Activated CD8-positive, alpha-beta memory T cell treated with anti-CD3 and anti-CD28 coated beads, Interleukin-2, amount 10 ng/mL, durations not matched to agents 7 days and 5 days (primary cell): ENCODE measurements at regions not wholly inside any gene's neighbourhood (a gene's known extent, or its start where the extent isn't known, plus 50 kb on each side); places are given as distances from the start of the nearest gene placed in this dataset.

ENCODE experiments used
- ATAC-seq: fragments of 150-1000 bp; cut with Tn5 transposase; one replicate; pipeline ENCODE4 v1.10.0; 2021; ENCODE audit warnings: moderate library complexity
- CTCF ChIA-PET: fragments of 350-600 bp; sonication (Branson Sonifier 250); formaldehyde crosslinking; loops from one replicate; lab custom pipeline; 2021; ENCODE audit warnings: antibody characterized with exemption; lab: Charles Lee
- DNase-seq: peaks from one replicate; pipeline ENCODE4 v3.0.0-alpha.2; 2020
- H3K27ac Mint-ChIP-seq: one replicate; pipeline ENCODE4 v1.8.0; 2021; ENCODE audit warnings: mild to moderate bottlenecking, mixed read lengths
- H3K27me3 Mint-ChIP-seq: one replicate; pipeline ENCODE4 v1.8.0; 2021; ENCODE audit warnings: mixed read lengths
- H3K36me3 Mint-ChIP-seq: one replicate; pipeline ENCODE4 v1.8.0; 2021; ENCODE audit warnings: mild to moderate bottlenecking, mixed read lengths
- H3K4me1 Mint-ChIP-seq: one replicate; pipeline ENCODE4 v1.8.0; 2021; ENCODE audit warnings: mixed read lengths
- H3K4me3 Mint-ChIP-seq: one replicate; pipeline ENCODE4 v1.8.0; 2021; ENCODE audit warnings: mild to moderate bottlenecking, moderate library complexity, mixed read lengths
- H3K9me3 Mint-ChIP-seq: one replicate; pipeline ENCODE4 v1.8.0; 2022; ENCODE audit warnings: low read depth, mixed read lengths

DNA sequence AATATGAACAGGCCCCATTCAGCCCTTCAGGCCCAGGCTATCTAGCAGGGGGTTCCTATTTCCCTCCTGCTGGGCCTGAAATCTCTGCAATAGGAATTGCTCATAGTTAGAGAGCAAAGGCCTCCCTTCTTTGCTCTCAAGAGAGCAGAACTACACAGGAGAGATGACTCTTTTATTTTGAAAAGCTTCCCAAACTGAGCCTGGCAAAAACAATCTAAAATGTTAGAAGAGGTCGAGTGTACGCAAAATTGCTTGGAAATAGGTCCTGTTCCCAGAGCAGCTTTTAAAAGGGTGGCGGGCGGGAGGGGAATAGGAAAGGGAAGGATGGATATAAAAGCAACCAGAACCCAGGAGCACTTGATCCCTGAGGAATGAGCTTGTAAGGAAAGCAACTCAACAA is 68.4 kb upstream of the APCDD1 start:
- DNase-seq (no peak), ATAC-seq (no peak)
- CTCF ChIA-PET: no interaction called here
- no peak overlapping the region for H3K27ac Mint-ChIP-seq
- H3K4me1 Mint-ChIP-seq: no peaks in the 10 kb centered on the region
- H3K9me3 Mint-ChIP-seq: no peaks in the 10 kb centered on the region
- peaks cover 31% of the 10 kb centered on the region for H3K27me3 Mint-ChIP-seq
- H3K36me3 Mint-ChIP-seq: no peaks in the 10 kb centered on the region
- no peak overlapping the region for H3K4me3 Mint-ChIP-seq

DNA sequence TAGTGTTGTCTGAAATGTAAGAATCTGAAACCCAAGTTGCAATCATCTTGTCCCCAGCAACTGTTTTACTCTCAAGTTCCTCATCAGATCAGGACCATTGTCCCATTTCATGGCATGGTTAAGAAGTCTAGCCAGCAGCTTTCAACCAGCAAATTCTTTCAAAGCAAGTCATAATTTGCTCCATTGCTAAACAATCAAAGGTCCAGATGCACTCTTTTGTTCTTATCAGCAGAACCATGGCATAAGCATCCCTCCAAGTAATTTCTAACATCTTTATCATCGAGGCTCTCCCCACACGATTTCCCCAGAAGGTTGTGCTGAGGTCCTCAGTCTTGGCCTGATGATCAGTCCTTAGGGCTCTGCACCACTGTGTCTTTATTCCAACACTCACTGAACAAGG is 67.5 kb upstream of the APCDD1 start:
- H3K9me3 Mint-ChIP-seq: no peaks in the 10 kb centered on the region
- DNase-seq: no peak
- CTCF ChIA-PET: no interaction called here

DNA sequence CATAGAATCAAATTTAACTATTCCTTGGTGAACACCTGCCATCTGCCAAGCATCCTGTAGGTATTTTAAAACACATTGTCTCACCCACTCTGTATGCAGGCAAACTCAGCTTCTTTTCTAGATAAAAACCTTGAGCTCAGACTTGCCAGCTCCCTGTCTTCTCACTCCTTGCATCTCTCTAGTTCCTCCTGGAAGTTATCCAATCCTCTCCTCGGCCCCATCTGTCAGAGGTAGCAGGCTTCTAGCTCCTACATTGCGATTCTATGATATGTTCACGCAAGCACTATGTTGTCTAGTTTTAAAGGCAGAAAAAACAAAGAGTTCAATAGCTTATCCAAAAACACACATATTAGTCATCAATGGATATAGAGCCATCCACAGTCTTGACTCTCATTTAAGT is 67.0 kb upstream of the APCDD1 start:
- no peaks in the 10 kb centered on the region for H3K36me3 Mint-ChIP-seq
- ATAC-seq (no peak), DNase-seq (no peak)
- peaks cover 37% of the 10 kb centered on the region for H3K27me3 Mint-ChIP-seq
- H3K4me3 Mint-ChIP-seq: no peak overlapping the region
- no peak overlapping the region for H3K27ac Mint-ChIP-seq
- peaks cover 11% of the 10 kb centered on the region for H3K4me1 Mint-ChIP-seq
- no peaks in the 10 kb centered on the region for H3K9me3 Mint-ChIP-seq
- CTCF ChIA-PET: no interaction called here

More for the DNA sequence above, 67.5 kb upstream of the APCDD1 start:
- Mint-ChIP-seq H3K27me3 (peaks cover 36% of the 10 kb centered on the region), H3K4me3 (no peak overlapping the region), H3K27ac (no peak overlapping the region), H3K36me3 (no peaks in the 10 kb centered on the region), H3K4me1 (peaks cover 9% of the 10 kb centered on the region)
- no peak for ATAC-seq

DNA sequence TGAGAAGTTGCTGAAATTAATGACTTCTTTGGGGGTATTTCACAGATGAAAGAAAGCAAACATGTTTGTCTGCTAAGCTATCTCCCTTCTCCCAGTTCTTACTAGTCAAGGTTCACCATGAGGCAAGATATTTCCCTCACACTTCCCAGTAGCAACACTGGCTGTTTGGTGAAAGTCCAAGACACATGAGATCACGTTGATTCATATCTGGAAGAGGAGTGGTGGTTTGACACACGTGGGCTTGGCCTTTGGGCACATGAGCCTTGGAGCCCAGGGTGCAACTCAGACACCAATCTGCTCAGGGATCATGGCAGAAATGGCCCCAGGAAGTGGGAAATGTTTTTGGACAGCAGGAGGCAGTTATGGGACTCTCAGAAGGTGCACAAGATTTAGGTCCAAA is 66.1 kb upstream of the APCDD1 start:
- no peak for ATAC-seq
- Mint-ChIP-seq H3K4me1 (peaks cover 11% of the 10 kb centered on the region), H3K9me3 (no peaks in the 10 kb centered on the region), H3K27me3 (peaks cover 44% of the 10 kb centered on the region), H3K27ac (no peak overlapping the region), H3K36me3 (no peaks in the 10 kb centered on the region), H3K4me3 (no peak overlapping the region)
- no peak for DNase-seq
- CTCF ChIA-PET: no interaction called here

DNA sequence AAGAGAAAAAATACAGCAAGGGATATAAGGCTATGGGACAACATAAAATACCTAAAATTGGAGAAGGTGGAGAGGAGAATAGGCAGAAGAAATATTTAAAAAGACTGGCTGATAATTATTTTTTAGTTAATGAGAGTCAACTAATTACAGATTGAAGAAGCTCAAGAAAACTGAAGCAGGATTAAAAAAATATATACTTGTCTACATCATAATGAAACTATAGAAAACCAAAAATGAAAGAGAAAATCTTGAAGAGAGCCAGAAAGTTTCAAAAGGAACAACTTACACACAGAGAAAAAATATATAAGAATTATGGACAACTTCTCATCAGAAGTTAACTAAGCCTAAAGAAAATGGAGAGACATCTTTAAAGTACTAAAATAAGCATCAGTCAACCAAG is 62.9 kb upstream of the APCDD1 start:
- Mint-ChIP-seq H3K27me3 (peaks cover 57% of the 10 kb centered on the region), H3K4me3 (peak overlapping the region; percentile 61), H3K36me3 (no peaks in the 10 kb centered on the region), H3K4me1 (peaks cover 11% of the 10 kb centered on the region), H3K27ac (peak overlapping the region; percentile 71), H3K9me3 (no peaks in the 10 kb centered on the region)
- DNase-seq (no peak), ATAC-seq (peak; percentile 45)
- CTCF ChIA-PET: no interaction called here

DNA sequence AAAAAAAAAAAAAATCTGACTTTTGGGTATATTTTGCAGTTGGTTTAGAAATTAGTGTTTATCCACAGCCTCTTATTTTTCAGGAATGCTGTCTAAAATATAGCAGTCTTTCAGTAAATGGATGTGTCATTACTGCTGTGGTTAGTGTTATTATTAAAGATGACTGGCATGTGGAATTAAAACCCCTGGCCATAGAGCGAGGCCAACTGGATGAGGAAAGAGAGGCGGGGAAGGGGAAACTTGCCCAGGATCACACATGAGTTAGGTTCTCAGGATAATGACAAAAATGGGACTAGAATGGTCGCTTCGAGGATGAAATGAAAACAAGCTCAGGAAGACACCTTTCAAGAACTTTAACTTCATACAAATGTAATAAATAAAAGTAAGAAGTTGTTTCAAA is 57.4 kb upstream of the APCDD1 start:
- ATAC-seq: no peak
- CTCF ChIA-PET: no interaction called here
- Mint-ChIP-seq H3K4me1 (peaks cover 2% of the 10 kb centered on the region), H3K4me3 (no peak overlapping the region), H3K27ac (no peak overlapping the region), H3K36me3 (no peaks in the 10 kb centered on the region), H3K9me3 (no peaks in the 10 kb centered on the region), H3K27me3 (peaks cover 39% of the 10 kb centered on the region)
- no peak for DNase-seq

DNA sequence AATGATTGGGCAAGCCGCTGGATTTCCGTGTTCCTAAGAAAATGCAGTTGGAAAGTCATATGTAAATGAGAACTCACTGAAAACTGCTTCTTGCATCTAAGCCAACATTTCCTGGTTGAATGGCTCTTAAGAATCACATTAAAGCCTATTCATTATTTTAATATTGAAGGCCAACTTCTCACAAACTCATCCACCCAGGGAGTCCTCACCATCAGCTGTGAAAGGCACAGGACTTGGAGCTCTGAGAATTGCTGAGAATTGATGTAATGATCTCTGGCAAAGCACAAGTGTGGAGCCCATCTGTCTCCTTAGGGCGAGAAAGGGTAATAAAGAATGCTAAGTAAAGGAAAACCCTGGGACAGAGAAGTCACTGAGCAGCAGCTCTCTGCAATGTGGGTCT is 55.9 kb upstream of the APCDD1 start:
- no peak for ATAC-seq
- no peak overlapping the region for H3K27ac Mint-ChIP-seq
- CTCF ChIA-PET: no interaction called here
- no peaks in the 10 kb centered on the region for H3K9me3 Mint-ChIP-seq
- H3K36me3 Mint-ChIP-seq: no peaks in the 10 kb centered on the region
- peaks cover 26% of the 10 kb centered on the region for H3K27me3 Mint-ChIP-seq
- no peaks in the 10 kb centered on the region for H3K4me1 Mint-ChIP-seq
- no peak overlapping the region for H3K4me3 Mint-ChIP-seq
- no peak for DNase-seq

DNA sequence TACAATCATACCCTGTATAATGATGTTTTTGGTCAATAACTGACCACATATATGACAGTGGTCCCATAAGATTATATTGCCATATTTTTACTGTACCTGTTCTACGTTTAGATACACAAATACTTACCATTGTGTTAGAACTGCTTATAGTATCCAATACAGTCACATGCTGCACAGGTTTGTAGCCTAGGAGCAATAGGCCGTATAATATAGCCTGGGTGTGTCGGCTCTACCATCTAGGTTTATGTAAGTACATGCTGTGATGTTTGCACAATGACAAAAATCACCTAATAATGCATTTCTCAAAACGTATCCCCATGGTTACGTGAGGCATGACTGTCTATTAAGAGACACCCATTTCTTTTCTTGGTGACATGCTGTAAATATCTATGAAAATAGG is 55.0 kb upstream of the APCDD1 start:
- ATAC-seq: no peak
- CTCF ChIA-PET: no interaction called here
- Mint-ChIP-seq H3K27me3 (peaks cover 26% of the 10 kb centered on the region), H3K36me3 (no peaks in the 10 kb centered on the region), H3K4me1 (no peaks in the 10 kb centered on the region), H3K27ac (no peak overlapping the region), H3K4me3 (no peak overlapping the region), H3K9me3 (no peaks in the 10 kb centered on the region)
- DNase-seq: no peak

DNA sequence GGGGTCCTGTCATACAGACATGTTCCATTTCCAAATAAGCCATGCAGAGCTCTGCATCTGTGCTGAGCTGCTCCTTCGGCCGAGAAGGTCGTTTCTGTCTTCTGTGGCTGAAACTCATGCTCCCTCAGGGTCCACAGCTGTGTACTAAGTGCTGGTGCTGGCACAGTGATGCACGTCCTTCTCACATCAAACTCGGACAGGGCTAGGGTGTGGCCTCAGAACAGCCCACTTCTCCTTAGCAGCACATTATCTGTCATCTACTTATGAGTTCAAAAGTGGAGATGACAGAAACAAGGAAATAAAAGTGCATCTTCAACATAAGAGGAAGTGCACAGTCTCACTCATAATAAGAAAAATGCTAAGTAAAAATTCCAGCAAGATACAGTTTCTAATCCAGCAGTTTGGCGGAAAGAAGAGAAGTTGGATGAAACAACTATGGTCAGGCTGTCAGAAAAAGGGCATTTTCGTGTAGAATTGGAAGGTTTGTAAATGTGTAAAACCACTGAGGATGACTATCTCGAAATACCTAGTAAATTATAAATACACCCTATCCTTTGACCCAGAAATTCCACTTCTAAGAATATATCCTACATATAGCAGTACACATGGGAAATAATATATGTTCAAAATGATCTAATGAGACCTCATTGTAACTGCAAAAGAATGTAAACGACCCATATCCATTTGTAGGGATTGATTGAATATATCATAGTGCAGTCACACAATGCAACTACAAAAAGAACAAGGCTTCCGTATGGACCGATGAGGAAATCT is 53.7 kb upstream of the APCDD1 start:
- CTCF ChIA-PET: no interaction called here
- H3K9me3 Mint-ChIP-seq: no peaks in the 10 kb centered on the region

DNA sequence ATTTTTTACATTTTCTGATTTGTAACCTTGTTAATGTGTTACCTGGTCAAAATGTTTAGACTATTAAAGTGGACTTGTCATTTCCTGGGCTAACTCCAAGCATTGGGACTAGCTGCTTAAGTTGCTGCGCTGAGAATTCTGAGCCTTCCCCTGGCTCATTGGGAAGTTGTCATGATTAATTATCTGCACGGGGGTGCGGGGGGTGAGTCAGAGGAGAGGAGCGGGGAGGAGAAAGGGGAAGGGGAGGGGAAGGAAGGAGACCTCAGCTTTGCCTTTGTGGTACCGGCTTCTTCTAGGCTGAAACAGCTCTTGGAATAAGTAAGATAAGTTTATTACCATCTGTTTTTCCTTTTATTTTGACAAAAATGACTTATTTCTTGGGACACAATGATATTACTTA is 52.9 kb upstream of the APCDD1 start:
- Mint-ChIP-seq H3K27ac (no peak overlapping the region), H3K4me1 (no peaks in the 10 kb centered on the region), H3K4me3 (no peak overlapping the region), H3K27me3 (peaks cover 14% of the 10 kb centered on the region), H3K9me3 (no peaks in the 10 kb centered on the region), H3K36me3 (no peaks in the 10 kb centered on the region)
- ATAC-seq: no peak
- DNase-seq: no peak
- CTCF ChIA-PET: no interaction called here

More for the DNA sequence above, 53.7 kb upstream of the APCDD1 start:
- no peak overlapping the region for H3K4me3 Mint-ChIP-seq
- no peak overlapping the region for H3K27ac Mint-ChIP-seq
- no peaks in the 10 kb centered on the region for H3K36me3 Mint-ChIP-seq
- ATAC-seq: no peak
- H3K27me3 Mint-ChIP-seq: peaks cover 15% of the 10 kb centered on the region
- no peaks in the 10 kb centered on the region for H3K4me1 Mint-ChIP-seq
- no peak for DNase-seq

DNA sequence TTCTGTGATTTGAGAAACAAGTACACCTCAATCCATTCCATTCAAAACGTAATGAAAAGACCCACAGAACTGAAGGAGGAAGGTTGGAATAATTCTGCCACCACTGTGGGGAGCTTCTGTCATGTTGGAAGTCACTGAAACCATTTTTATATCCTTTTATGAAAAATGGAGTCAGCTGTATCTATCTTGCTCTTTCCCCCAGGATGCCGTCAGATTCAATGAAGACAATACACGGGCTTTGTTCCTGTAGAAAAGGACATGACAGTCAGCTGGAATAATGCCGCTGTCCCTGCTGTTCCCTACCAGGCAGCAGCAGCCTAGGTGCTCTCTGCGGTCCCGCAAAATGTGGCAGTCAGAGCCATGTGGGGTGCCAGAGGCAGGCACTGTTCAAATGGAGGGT is 52.5 kb upstream of the APCDD1 start:
- peaks cover 14% of the 10 kb centered on the region for H3K27me3 Mint-ChIP-seq
- no peak for DNase-seq
- ATAC-seq: no peak
- H3K4me3 Mint-ChIP-seq: no peak overlapping the region
- no peaks in the 10 kb centered on the region for H3K36me3 Mint-ChIP-seq
- CTCF ChIA-PET: no interaction called here
- H3K27ac Mint-ChIP-seq: no peak overlapping the region
- H3K9me3 Mint-ChIP-seq: no peaks in the 10 kb centered on the region
- H3K4me1 Mint-ChIP-seq: no peaks in the 10 kb centered on the region

DNA sequence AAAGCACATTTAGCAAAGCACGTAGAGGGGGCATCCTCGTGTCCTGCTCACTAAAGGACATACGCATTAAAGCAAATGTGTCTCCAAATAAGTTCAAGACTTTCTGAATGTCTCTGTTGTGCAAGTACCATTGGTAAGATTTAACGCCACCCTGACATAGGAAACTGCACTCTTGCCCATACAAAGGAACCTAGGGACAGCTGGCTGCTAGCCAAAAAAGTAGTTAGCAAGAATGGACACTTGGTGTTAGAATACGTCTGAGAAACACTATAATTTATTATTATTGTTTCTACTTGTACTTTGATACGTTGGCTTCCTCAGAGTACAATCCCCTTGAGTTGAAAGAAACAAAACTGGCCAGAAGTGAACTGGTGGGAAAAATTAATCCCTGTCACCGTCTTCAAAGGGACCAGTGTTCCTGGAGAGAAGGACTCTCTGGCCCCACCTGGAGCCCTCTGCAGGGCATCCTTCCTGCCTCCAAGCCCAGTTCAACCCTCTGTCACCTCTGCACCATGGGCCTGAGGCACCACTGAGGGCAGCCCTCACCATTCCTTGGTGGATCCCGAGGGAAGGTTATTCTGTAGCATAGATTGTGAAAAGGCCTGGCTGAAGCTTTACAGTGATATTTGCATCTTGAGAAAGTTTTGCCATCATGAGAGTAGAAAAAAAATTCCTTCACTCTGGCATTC is 51.4 kb upstream of the APCDD1 start:
- Mint-ChIP-seq H3K4me3 (no peak overlapping the region), H3K27ac (no peak overlapping the region), H3K9me3 (no peaks in the 10 kb centered on the region), H3K27me3 (peaks cover 11% of the 10 kb centered on the region), H3K36me3 (no peaks in the 10 kb centered on the region), H3K4me1 (no peaks in the 10 kb centered on the region)
- CTCF ChIA-PET: no interaction called here
- no peak for DNase-seq
- no peak for ATAC-seq

DNA sequence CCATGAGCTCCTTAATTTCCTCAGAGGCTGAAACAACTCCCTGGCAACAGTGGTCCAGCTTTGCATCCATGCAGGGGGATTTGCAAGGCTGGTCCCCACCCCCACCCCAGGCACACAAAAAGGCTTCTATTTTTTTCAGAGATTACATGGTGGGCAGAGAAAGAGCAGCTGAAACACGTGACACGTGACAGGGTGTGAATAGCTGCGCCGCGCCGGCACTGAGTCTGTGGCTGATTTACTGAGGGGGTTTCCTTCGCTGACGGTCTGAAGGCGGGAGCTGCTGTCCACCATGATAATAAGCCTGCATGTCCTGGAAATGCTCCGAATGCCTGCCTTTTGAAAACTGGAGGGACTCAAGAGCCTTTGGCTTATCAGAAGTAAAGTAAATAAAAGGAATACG is 50.7 kb upstream of the APCDD1 start:
- Mint-ChIP-seq H3K27ac (no peak overlapping the region), H3K4me1 (no peaks in the 10 kb centered on the region), H3K27me3 (peaks cover 8% of the 10 kb centered on the region), H3K9me3 (no peaks in the 10 kb centered on the region), H3K36me3 (no peaks in the 10 kb centered on the region), H3K4me3 (no peak overlapping the region)
- DNase-seq (no peak), ATAC-seq (no peak)
- CTCF ChIA-PET: no interaction called here

DNA sequence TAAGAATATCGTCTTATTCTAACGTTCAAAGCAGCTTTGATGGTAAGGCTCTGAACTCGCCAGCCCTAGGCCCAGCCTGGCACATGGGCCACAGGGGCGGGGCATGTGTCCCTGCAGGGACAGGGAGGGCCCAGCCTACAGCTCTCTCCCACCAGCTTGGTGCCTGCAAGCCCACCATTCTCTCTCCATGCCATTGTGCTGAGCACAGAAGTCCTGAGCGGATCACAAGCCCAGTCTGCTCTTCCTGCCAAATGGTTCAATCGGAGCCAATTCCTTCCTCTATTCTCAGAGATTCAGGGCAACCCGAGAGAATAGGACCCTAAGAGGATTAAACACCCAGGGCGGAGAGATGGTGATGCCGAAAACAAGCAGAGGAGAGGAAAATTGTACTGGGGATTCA is 50.3 kb upstream of the APCDD1 start:
- H3K27me3 Mint-ChIP-seq: peaks cover 8% of the 10 kb centered on the region
- DNase-seq: no peak
- H3K9me3 Mint-ChIP-seq: no peaks in the 10 kb centered on the region
- H3K36me3 Mint-ChIP-seq: no peaks in the 10 kb centered on the region
- CTCF ChIA-PET: no interaction called here
- no peak for ATAC-seq
- no peak overlapping the region for H3K27ac Mint-ChIP-seq
- no peak overlapping the region for H3K4me3 Mint-ChIP-seq
- H3K4me1 Mint-ChIP-seq: no peaks in the 10 kb centered on the region
